H9 (cell line): ENCODE measurements at regions not wholly inside any gene's neighbourhood (a gene's known extent, or its start where the extent isn't known, plus 50 kb on each side); places are given as distances from the start of the nearest gene placed in this dataset.
"Not testable (repeated sequence)": the region's sequence is repeated elsewhere in the genome, so short reads cannot be mapped to it uniquely, and the experiment has no call there.

Experiments
- DNase-seq: peaks from one replicate; pipeline ENCODE4 v3.0.0-alpha.2; 2017
- H2AFZ ChIP-seq: one replicate; pipeline ENCODE4 v1.6.1; 2013; ENCODE audit warnings: mild to moderate bottlenecking, low read length, control low read depth, moderate library complexity
- H2AK5ac ChIP-seq: 2 replicates; pipeline ENCODE4 v1.6.1; 2013; ENCODE audit warnings: low read length, control low read depth, mixed read lengths; ENCODE audit not compliant: insufficient read length
- H2BK120ac ChIP-seq: one replicate; pipeline ENCODE4 v1.6.1; 2013; ENCODE audit warnings: low read depth, mild to moderate bottlenecking, low read length, control low read depth, inconsistent platforms; ENCODE audit not compliant: poor library complexity, severe bottlenecking
- H2BK12ac ChIP-seq: 2 replicates; pipeline ENCODE4 v1.6.1; 2013; ENCODE audit warnings: low read length, control low read depth, mixed read lengths, low read depth; ENCODE audit not compliant: insufficient read length
- H2BK15ac ChIP-seq: 2 replicates; pipeline ENCODE4 v1.6.1; 2013; ENCODE audit warnings: low read depth, low read length, control low read depth
- H2BK20ac ChIP-seq: one replicate; pipeline ENCODE4 v1.6.1; 2013; ENCODE audit warnings: low read depth, mild to moderate bottlenecking, low read length, control low read depth, inconsistent platforms; ENCODE audit not compliant: poor library complexity, severe bottlenecking
- H2BK5ac ChIP-seq: 2 replicates; pipeline ENCODE4 v1.6.1; 2013; ENCODE audit warnings: low read length, control low read depth, mixed read lengths; ENCODE audit not compliant: insufficient read length
- H3K14ac ChIP-seq: 2 replicates; pipeline ENCODE4 v1.6.1; 2013; ENCODE audit warnings: low read length, control low read depth; ENCODE audit not compliant: insufficient read depth
- H3K18ac ChIP-seq: 2 replicates; pipeline ENCODE4 v1.6.1; 2013; ENCODE audit warnings: low read depth, mild to moderate bottlenecking, mixed read lengths, low read length, control low read depth; ENCODE audit not compliant: insufficient read length
- H3K23ac ChIP-seq: 2 replicates; pipeline ENCODE4 v1.6.1; 2013; ENCODE audit warnings: low read length, control low read depth, mixed read lengths, low read depth; ENCODE audit not compliant: insufficient read length
- H3K23me2 ChIP-seq: 2 replicates; pipeline ENCODE4 v1.6.1; 2013; ENCODE audit warnings: low read depth, mild to moderate bottlenecking, mixed read lengths, low read length, control low read depth; ENCODE audit not compliant: insufficient read length, poor library complexity, severe bottlenecking
- H3K27ac ChIP-seq: 2 replicates; pipeline ENCODE4 v1.5.1; 2013; ENCODE audit warnings: low read length, control low read depth, mixed read lengths, low read depth; ENCODE audit not compliant: insufficient read length
- H3K27me3 ChIP-seq: 2 replicates; pipeline ENCODE4 v1.6.1; 2013; ENCODE audit warnings: low read length, control low read depth, inconsistent platforms; ENCODE audit not compliant: insufficient read depth
- H3K4ac ChIP-seq: 2 replicates; pipeline ENCODE4 v1.6.1; 2013; ENCODE audit warnings: low read depth, mild to moderate bottlenecking, control low read depth, inconsistent platforms, low read length, moderate library complexity
- H3K4me1 ChIP-seq: 2 replicates; pipeline ENCODE4 v1.6.1; 2013; ENCODE audit warnings: low read length, control low read depth, inconsistent platforms; ENCODE audit not compliant: insufficient read depth
- H3K4me2 ChIP-seq: 2 replicates; pipeline ENCODE4 v1.6.1; 2013; ENCODE audit warnings: low read length, control low read depth, mixed read lengths; ENCODE audit not compliant: insufficient read length, insufficient read depth
- H3K56ac ChIP-seq: 2 replicates; pipeline ENCODE4 v1.6.1; 2013; ENCODE audit warnings: low read depth, mild to moderate bottlenecking, mixed read lengths, low read length, control low read depth; ENCODE audit not compliant: insufficient read length
- H3K79me1 ChIP-seq: 2 replicates; pipeline ENCODE4 v1.6.1; 2013; ENCODE audit warnings: low read depth, mild to moderate bottlenecking, moderate library complexity, low read length, control low read depth, inconsistent platforms; ENCODE audit not compliant: insufficient read depth, poor library complexity, severe bottlenecking
- H3K79me2 ChIP-seq: 2 replicates; pipeline ENCODE4 v1.6.1; 2013; ENCODE audit warnings: low read length, control low read depth, inconsistent platforms; ENCODE audit not compliant: insufficient read depth
- H3K9ac ChIP-seq: 2 replicates; pipeline ENCODE4 v1.6.1; 2013; ENCODE audit warnings: low read length, control low read depth, mixed read lengths; ENCODE audit not compliant: insufficient read length; ENCODE audit errors: extremely low read depth
- H3K9me3 ChIP-seq: one replicate; pipeline ENCODE4 v1.6.1; 2013; ENCODE audit warnings: low read depth, low read length, inconsistent platforms; ENCODE audit not compliant: control insufficient read depth
- H3T11ph ChIP-seq: one replicate; pipeline ENCODE4 v1.6.1; 2013; ENCODE audit warnings: mild to moderate bottlenecking, low read length, control low read depth, inconsistent platforms
- H4K20me1 ChIP-seq: one replicate; pipeline ENCODE4 v1.6.1; 2013; ENCODE audit not compliant: control insufficient read depth, insufficient read length, insufficient read depth
- H4K5ac ChIP-seq: 2 replicates; pipeline ENCODE4 v1.6.1; 2013; ENCODE audit warnings: low read depth, mild to moderate bottlenecking, mixed read lengths, low read length, control low read depth; ENCODE audit not compliant: insufficient read length
- H4K8ac ChIP-seq: replicated peaks from 2 replicates; pipeline ENCODE4 v1.6.1; 2013; ENCODE audit warnings: low read length, control low read depth, mixed read lengths, low read depth; ENCODE audit not compliant: insufficient read length
- H4K91ac ChIP-seq: 2 replicates; pipeline ENCODE4 v1.6.1; 2013; ENCODE audit warnings: low read depth, mild to moderate bottlenecking, moderate library complexity, mixed read lengths, low read length, control low read depth; ENCODE audit not compliant: insufficient read length
- H3K27ac Mint-ChIP-seq, 3 experiments: 2 replicates in 2 of 3; 3 replicates in 1 of 3; pipeline ENCODE4 v1.8.0; 2020 to 2021; ENCODE audit warnings: mixed read lengths in 3 of 3, mild to moderate bottlenecking in 1 of 3, moderate library complexity in 1 of 3
- H3K27me3 Mint-ChIP-seq: 2 replicates; pipeline ENCODE4 v1.8.0; 2021; ENCODE audit warnings: low read depth, mild to moderate bottlenecking, moderate library complexity, mixed read lengths
- H3K36me3 Mint-ChIP-seq, 3 experiments: 2 replicates in 2 of 3; 3 replicates in 1 of 3; pipeline ENCODE4 v1.8.0; 2020 to 2021; ENCODE audit warnings: low read depth in 3 of 3, mixed read lengths in 3 of 3; ENCODE audit not compliant: insufficient read depth in 1 of 3
- H3K4me1 Mint-ChIP-seq, 2 experiments: 2 replicates each; pipeline ENCODE4 v1.8.0; 2020; ENCODE audit warnings: mixed read lengths in 2 of 2
- H3K4me3 Mint-ChIP-seq, 2 experiments: 2 replicates in 1 of 2; 3 replicates in 1 of 2; pipeline ENCODE4 v1.8.0; 2020 to 2021; ENCODE audit warnings: mild to moderate bottlenecking in 2 of 2, mixed read lengths in 2 of 2, moderate library complexity in 1 of 2
- H3K9me3 Mint-ChIP-seq, 2 experiments: 2 replicates in 1 of 2; 3 replicates in 1 of 2; pipeline ENCODE4 v1.8.0; 2020; ENCODE audit warnings: mild to moderate bottlenecking in 2 of 2, mixed read lengths in 2 of 2, moderate library complexity in 1 of 2
- CTCF ChIP-seq: fragments of 200-600 bp; sonication (generic); conservative IDR thresholded peaks from 3 replicates; pipeline ENCODE4 v1.8.0; 2021; ENCODE audit warnings: antibody characterized with exemption, mild to moderate bottlenecking
- WGBS: extraction: QIAGEN DNeasy Blood & Tissue Kit; methylation state at CpG from one replicate; pipeline ENCODE4 v1.1.7; 2013; ENCODE audit warnings: missing lambda C conversion rate, low lambda C conversion rate, mixed read lengths; ENCODE audit not compliant: insufficient read length; ENCODE audit errors: extremely low coverage; 5-methylcytosine and 5-hydroxymethylcytosine counted together

GRCh38 chr21:38089763-38090046 is 167.1 kb upstream of the KCNJ15 start:
- Histone ChIP-seq H3T11ph (no peak overlapping the region), H3K9me3 (no peaks in the 10 kb centered on the region), H3K9ac (no peak overlapping the region), H2AFZ (no peak overlapping the region), H4K91ac (no peak overlapping the region), H3K27me3 (peaks cover 2% of the 10 kb centered on the region; the same call in 1 of the 2 replicates), H3K18ac (no peak overlapping the region), H3K79me1 (no peaks in the 10 kb centered on the region), H2AK5ac (no peak overlapping the region), H4K5ac (no peak overlapping the region), H2BK12ac (no peak overlapping the region), H3K27ac (no peak overlapping the region), H2BK20ac (no peak overlapping the region), H4K8ac (no peak overlapping the region), H3K23me2 (no peaks in the 10 kb centered on the region), H2BK5ac (no peak overlapping the region), H3K4me2 (no peak overlapping the region), H2BK120ac (no peak overlapping the region), H3K14ac (no peak overlapping the region), H3K79me2 (no peaks in the 10 kb centered on the region), H3K4me1 (no peaks in the 10 kb centered on the region), H3K56ac (no peak overlapping the region), H4K20me1 (no peaks in the 10 kb centered on the region), H3K23ac (no peak overlapping the region), H3K4ac (no peak overlapping the region), H2BK15ac (no peak overlapping the region)
- no peaks in the 10 kb centered on the region for H3K36me3 Mint-ChIP-seq
- H3K4me3 Mint-ChIP-seq, result no peak overlapping the region
- no peaks in the 10 kb centered on the region for H3K9me3 Mint-ChIP-seq
- no peak overlapping the region for H3K27ac Mint-ChIP-seq
- no peak for DNase-seq
- H3K27me3 Mint-ChIP-seq, result no peaks in the 10 kb centered on the region; the same call in 1 of the 2 replicates
- no CpG with 5 or more reads among the region's 6 CpGs for WGBS
- H3K4me1 Mint-ChIP-seq, result no peaks in the 10 kb centered on the region
- no peak for TF ChIP-seq CTCF

DNA sequence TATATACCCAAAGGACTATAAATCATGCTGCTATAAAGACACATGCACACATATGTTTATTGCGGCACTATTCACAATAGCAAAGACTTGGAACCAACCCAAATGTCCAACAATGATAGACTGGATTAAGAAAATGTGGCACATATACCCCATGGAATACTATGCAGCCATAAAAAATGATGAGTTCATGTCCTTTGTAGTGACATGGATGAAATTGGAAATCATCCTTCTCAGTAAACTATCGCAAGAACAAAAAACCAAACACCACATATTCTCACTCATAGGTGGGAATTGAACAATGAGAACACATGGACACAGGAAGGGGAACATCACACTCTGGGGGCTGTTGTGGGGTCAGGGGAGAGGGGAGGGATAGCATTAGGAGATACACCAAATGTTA is 165.7 kb upstream of the KCNJ15 start:
- not testable (repeated sequence) for H4K20me1 ChIP-seq, H2BK120ac ChIP-seq, H3K79me1 ChIP-seq, H3K18ac ChIP-seq, H2AFZ ChIP-seq, H3K4me3 Mint-ChIP-seq, H3K23me2 ChIP-seq, H2AK5ac ChIP-seq, H3K27me3 ChIP-seq, H2BK15ac ChIP-seq, H3K36me3 Mint-ChIP-seq, DNase-seq, H3K14ac ChIP-seq, H3K56ac ChIP-seq, H3K79me2 ChIP-seq, H2BK12ac ChIP-seq, H3K27ac ChIP-seq, H3K9ac ChIP-seq, H4K5ac ChIP-seq, H3K4me1 ChIP-seq, H3K9me3 Mint-ChIP-seq, H2BK20ac ChIP-seq, H4K91ac ChIP-seq, H3K4ac ChIP-seq, H2BK5ac ChIP-seq, H3K27ac Mint-ChIP-seq, H3K23ac ChIP-seq, H3K4me2 ChIP-seq, H3K4me1 Mint-ChIP-seq, H4K8ac ChIP-seq, H3K9me3 ChIP-seq, H3T11ph ChIP-seq, H3K27me3 Mint-ChIP-seq
- no CpG with 5 or more reads among the region's 2 CpGs for WGBS
